Heart right ventricle (tissue), 16 donors: ENCODE measurements at regions not wholly inside any gene's neighbourhood (a gene's known extent, or its start where the extent isn't known, plus 50 kb on each side); places are given as distances from the start of the nearest gene placed in this dataset.

Experiments
- ATAC-seq, 8 donors: fragments of 200-7000 bp; cut with Tn5 transposase; one replicate each; pipeline ENCODE4 v1.9.1; 2020; ENCODE audit warnings: mild to moderate bottlenecking in 8 of 8, moderate library complexity in 8 of 8, moderate number of reproducible peaks in 1 of 8
- DNase-seq, 2 donors: peaks; one replicate each; pipeline ENCODE4 v3.0.0-alpha.2; 2020
- H3K27ac ChIP-seq, 10 donors: fragments of 200-600 bp; sonication (generic) in 2 of 10; one replicate each; pipeline versions ENCODE4 v1.5.0 to v1.8.0; 2020 to 2022; ENCODE audit warnings: mild to moderate bottlenecking in 3 of 10
- H3K27me3 ChIP-seq, 7 donors: fragments of 200-600 bp; one replicate each; pipeline ENCODE4 v1.8.0; 2021 to 2022; ENCODE audit warnings: mild to moderate bottlenecking in 2 of 7
- H3K36me3 ChIP-seq, 9 donors: fragments of 200-600 bp; sonication (generic) in 1 of 9; one replicate each; pipeline versions ENCODE4 v1.5.0 to v1.8.0; 2020 to 2022; ENCODE audit warnings: mild to moderate bottlenecking in 2 of 9
- H3K4me1 ChIP-seq, 9 donors: fragments of 200-600 bp; sonication (generic) in 1 of 9; one replicate each; pipeline versions ENCODE4 v1.5.0 to v1.8.0; 2020 to 2022; ENCODE audit warnings: mild to moderate bottlenecking in 4 of 9
- H3K4me3 ChIP-seq, 10 donors: fragments of 200-600 bp; sonication (generic) in 2 of 10; one replicate each; pipeline versions ENCODE4 v1.5.0 to v1.8.0; 2020 to 2022; ENCODE audit warnings: mild to moderate bottlenecking in 7 of 10, moderate library complexity in 2 of 10
- H3K9me3 ChIP-seq, 11 donors: fragments of 200-600 bp in 10 of 11; sonication (generic) in 2 of 11; one replicate each; pipeline versions ENCODE4 v1.5.0 to v1.8.0; 2013 to 2022; ENCODE audit warnings: mild to moderate bottlenecking in 2 of 11, control low read depth in 1 of 11, moderate library complexity in 1 of 11
- WGBS, 2 donors: extraction: QIAGEN DNeasy Blood & Tissue Kit; methylation state at CpG; one replicate each; pipeline ENCODE4 v1.1.7; 2013; ENCODE audit warnings: inconsistent platforms in 1 of 2; 5-methylcytosine and 5-hydroxymethylcytosine counted together
- intact Hi-C, 10 donors: fragments of 100-400 bp; cut with DNase I; formaldehyde crosslinking; loops; one replicate each; pipeline versions ENCODE4 v1.11.1 to v1.14.2; 2022
- TF ChIP-seq, protein P1 (sequence below), 9 donors: fragments of 200-600 bp; sonication (generic) in 2 of 9; IDR thresholded peaks; one replicate each; pipeline versions ENCODE4 v1.5.0 to v1.8.0; 2021 to 2022; ENCODE audit warnings: antibody characterized with exemption in 9 of 9, mild to moderate bottlenecking in 5 of 9, moderate library complexity in 1 of 9
- donor health status: Arrhythmogenic right ventricular cardiomyopathy.
- donor health status: ischemic (EF 13 %, LVEDD 7.1; RV severe dilation, severe dysfunction).
- donor health status: healthy with polysubstance abuse.
- donor health status: DM: no; HTN: yes; CAD: no.
- donor health status: DM: no; HTN: no; CAD: no.
- donor health status: ischemic (EF 25% LVEDD 6.9; RV normal size, moderate dysfunction).
- donor health status: ischemic (EF 25% LVEDD 5.7; RV mildly dilated, moderate dysfunction).
- donor health status: healthy.
- donor health status: DM: yes; HTN: yes; CAD: no.
- donor health status: Ischemic cardiomyopathy.
- donor health status: ischemic (EF 35%, LVEDD 5.7; RV mildly dilated, moderate dysfunction).
- donor health status: nonischemic (EF 11% LVEDD 7.7; RV severe dilation, severe dysfunction).
- donor health status: DM: yes; HTN: yes; CAD: no.
- donor health status: PGD.
- donor health status: ischemic (EF 29% LVEDD 5.4; RV normal size, mild dysfunction).
- donor health status: nonischemic (EF 23%, LVEDD 6.1; RV moderate dilation, normal function).

DNA sequence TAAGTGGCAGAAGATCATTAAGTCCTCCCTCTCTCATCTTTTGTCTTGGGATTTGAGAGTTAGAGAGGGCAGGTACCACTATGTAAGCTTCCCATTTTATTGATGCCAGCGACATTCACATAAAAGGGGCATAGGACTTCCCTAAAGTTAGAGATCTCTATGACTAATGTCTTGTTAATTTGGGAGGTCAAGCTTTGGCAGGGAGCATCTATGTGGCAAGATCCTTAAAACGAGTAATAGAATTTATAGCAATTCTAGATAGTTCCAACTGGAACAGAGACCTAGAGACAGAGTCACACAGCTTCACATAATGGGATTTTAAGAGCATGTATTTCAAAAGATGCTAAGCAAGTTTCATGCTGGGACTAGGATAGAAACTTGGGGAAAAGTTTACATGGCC is 308.0 kb downstream of the MAP2K6 start:
- no peaks in the 10 kb centered on the region for H3K27me3 ChIP-seq
- peaks cover 0 to 8% (median 0%) of the 10 kb centered on the region in 9 donors for H3K4me1 ChIP-seq
- TF ChIP-seq, protein P1, sequence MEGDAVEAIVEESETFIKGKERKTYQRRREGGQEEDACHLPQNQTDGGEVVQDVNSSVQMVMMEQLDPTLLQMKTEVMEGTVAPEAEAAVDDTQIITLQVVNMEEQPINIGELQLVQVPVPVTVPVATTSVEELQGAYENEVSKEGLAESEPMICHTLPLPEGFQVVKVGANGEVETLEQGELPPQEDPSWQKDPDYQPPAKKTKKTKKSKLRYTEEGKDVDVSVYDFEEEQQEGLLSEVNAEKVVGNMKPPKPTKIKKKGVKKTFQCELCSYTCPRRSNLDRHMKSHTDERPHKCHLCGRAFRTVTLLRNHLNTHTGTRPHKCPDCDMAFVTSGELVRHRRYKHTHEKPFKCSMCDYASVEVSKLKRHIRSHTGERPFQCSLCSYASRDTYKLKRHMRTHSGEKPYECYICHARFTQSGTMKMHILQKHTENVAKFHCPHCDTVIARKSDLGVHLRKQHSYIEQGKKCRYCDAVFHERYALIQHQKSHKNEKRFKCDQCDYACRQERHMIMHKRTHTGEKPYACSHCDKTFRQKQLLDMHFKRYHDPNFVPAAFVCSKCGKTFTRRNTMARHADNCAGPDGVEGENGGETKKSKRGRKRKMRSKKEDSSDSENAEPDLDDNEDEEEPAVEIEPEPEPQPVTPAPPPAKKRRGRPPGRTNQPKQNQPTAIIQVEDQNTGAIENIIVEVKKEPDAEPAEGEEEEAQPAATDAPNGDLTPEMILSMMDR (IDR thresholded peaks at IDR 0.05) = no peak
- H3K36me3 ChIP-seq = no peaks in the 10 kb centered on the region
- DNase-seq (no peak), ATAC-seq (no peak)
- intact Hi-C loops = loop anchor here in 1 of 10 donors (10.0 kb wide), 1 partner anchor 422 kb away; no protein-coding TSS in a partner anchor
- no peak overlapping the region for H3K27ac ChIP-seq
- no peak overlapping the region for H3K4me3 ChIP-seq
- whole genome bisulfite sequencing, 2 donors = 75 to 77% methylated on average over 2 of the region's 2 CpGs
- H3K9me3 ChIP-seq = no peaks in the 10 kb centered on the region

DNA sequence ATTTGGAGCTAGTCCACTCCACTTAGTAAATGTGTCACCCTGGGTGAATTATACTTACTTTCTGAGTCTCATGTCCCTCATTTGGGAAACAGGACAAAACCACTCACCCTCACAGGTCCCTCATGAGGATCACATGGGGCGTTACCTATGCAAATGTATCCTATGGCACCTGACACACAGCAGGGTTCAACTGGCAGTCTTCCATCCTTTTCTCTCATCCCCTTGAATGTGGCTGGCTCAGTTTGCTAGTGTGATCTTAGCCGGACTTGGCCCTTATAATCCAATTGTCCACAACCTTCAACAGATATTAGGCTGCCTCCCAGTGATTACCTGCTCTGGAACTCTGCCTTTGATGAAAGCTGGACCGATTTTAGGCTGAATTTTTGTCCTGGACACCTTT is 308.8 kb downstream of the MAP2K6 start:
- Histone ChIP-seq H3K9me3 (no peaks in the 10 kb centered on the region), H3K27ac (no peak overlapping the region), H3K27me3 (no peaks in the 10 kb centered on the region), H3K4me3 (no peak overlapping the region), H3K36me3 (no peaks in the 10 kb centered on the region), H3K4me1 (peaks cover 0 to 9% (median 2%) of the 10 kb centered on the region in 9 donors)
- intact Hi-C loops = loop anchor here in 1 of 10 donors (10.0 kb wide), 1 partner anchor 421 kb away; no protein-coding TSS in a partner anchor
- TF ChIP-seq, protein P1 (IDR thresholded peaks at IDR 0.05) = no peak
- DNase-seq = no peak
- WGBS, 2 donors = 83 to 85% methylated on average over 3 of the region's 3 CpGs
- ATAC-seq = no peak

- Histone ChIP-seq H3K27me3 (no peaks in the 10 kb centered on the region), H3K4me3 (no peak overlapping the region), H3K27ac (no peak overlapping the region), H3K36me3 (no peaks in the 10 kb centered on the region), H3K4me1 (peaks cover 0 to 14% (median 7%) of the 10 kb centered on the region in 9 donors), H3K9me3 (no peaks in the 10 kb centered on the region)
- ATAC-seq = no peak
- TF ChIP-seq, protein P1 (IDR thresholded peaks at IDR 0.05) = peak in 3 of 9 donors; percentile 16 to 20 (median 17)
- intact Hi-C loops = loop anchor here in 1 of 10 donors (10.0 kb wide), 1 partner anchor 421 kb away; no protein-coding TSS in a partner anchor
- DNase-seq = no peak
These were observed 309.2 kb downstream of the MAP2K6 start for GRCh38 chr17:69723741-69724140.

DNA sequence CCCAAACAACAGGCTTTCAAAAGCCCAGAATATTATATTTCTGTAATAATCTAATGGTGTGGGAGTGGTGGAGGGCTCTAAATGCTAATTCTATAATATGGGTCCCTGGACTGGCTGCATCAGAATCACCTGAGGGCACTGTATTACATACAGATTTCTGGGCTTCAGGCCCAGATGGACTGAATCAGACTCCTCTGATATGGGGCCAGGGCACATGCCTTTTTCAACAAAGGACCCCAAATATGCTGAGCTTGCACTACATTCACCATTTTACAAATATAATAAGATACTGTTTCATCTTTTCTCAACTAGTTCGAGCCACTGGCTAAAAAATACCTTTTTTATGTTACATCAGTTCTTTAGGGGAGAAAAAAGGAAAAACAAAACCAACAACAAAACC is 309.7 kb downstream of the MAP2K6 start:
- Histone ChIP-seq H3K36me3 (no peaks in the 10 kb centered on the region), H3K4me1 (peaks cover 0 to 19% (median 8%) of the 10 kb centered on the region in 9 donors), H3K9me3 (no peaks in the 10 kb centered on the region), H3K27ac (no peak overlapping the region), H3K4me3 (no peak overlapping the region), H3K27me3 (no peaks in the 10 kb centered on the region)
- DNase-seq (no peak), ATAC-seq (no peak)
- 97% methylated on average over 1 of the region's 1 CpG for WGBS, 2 donors
- intact Hi-C loops = loop anchor here in 1 of 10 donors (10.0 kb wide), 1 partner anchor 421 kb away; no protein-coding TSS in a partner anchor
- TF ChIP-seq, protein P1 (IDR thresholded peaks at IDR 0.05) = no peak
